HepG2 (cell line): ENCODE measurements at regions not wholly inside any gene's neighbourhood (a gene's known extent, or its start where the extent isn't known, plus 50 kb on each side); places are given as distances from the start of the nearest gene placed in this dataset.

Experiments used
- BHLHE40 ChIP-seq: IDR thresholded peaks from 2 replicates; pipeline ENCODE4 v1.6.1; 2011; ENCODE audit warnings: low read length, improper control_type of control experiment
- CBFB ChIP-seq: sonication (generic); formaldehyde crosslinking; IDR thresholded peaks from 2 replicates; pipeline ENCODE4 v1.4.0; 2020; ENCODE audit warnings: missing genetic modification reagents
- CEBPB ChIP-seq: IDR thresholded peaks from 2 replicates; pipeline ENCODE4 v1.6.1; 2011; ENCODE audit warnings: low read depth, low read length, improper control_type of control experiment, borderline replicate concordance
- KLF6 ChIP-seq: IDR thresholded peaks from 2 replicates; pipeline ENCODE4 v1.8.0; 2016; ENCODE audit warnings: missing biosample characterization, missing genetic modification reagents
- MED1 ChIP-seq: sonication (generic); formaldehyde crosslinking; IDR thresholded peaks from 2 replicates; pipeline ENCODE4 v1.4.0; 2020; ENCODE audit warnings: missing genetic modification reagents
- NR1H2 ChIP-seq: sonication (generic); formaldehyde crosslinking; IDR thresholded peaks from 2 replicates; pipeline ENCODE4 v1.8.1; 2022; ENCODE audit warnings: low read depth, missing genetic modification reagents, borderline replicate concordance
- RBM39 ChIP-seq: fragments of 200-400 bp; formaldehyde crosslinking; IDR thresholded peaks from one replicate; pipeline ENCODE4 v1.6.1; 2018; ENCODE audit warnings: antibody characterized with exemption, mild to moderate bottlenecking, low read depth, low read length; ENCODE audit not compliant: poor library complexity, severe bottlenecking
- SATB2 ChIP-seq: sonication (generic); formaldehyde crosslinking; IDR thresholded peaks from 2 replicates; pipeline ENCODE4 v1.5.0; 2020; ENCODE audit warnings: missing genetic modification reagents
- SIN3A ChIP-seq: IDR thresholded peaks from 2 replicates; pipeline ENCODE4 v1.6.1; 2011; ENCODE audit warnings: low read depth, mild to moderate bottlenecking, control low read depth, low read length, borderline replicate concordance
- SIN3B ChIP-seq: fragments of 150-350 bp; IDR thresholded peaks from 2 replicates; pipeline ENCODE4 v1.6.1; 2014; ENCODE audit warnings: low read length
- TF ChIP-seq, protein P1 (sequence below): sonication (generic); formaldehyde crosslinking; IDR thresholded peaks from 2 replicates; pipeline ENCODE4 v1.5.0; 2020; ENCODE audit warnings: mild to moderate bottlenecking, missing genetic modification reagents, moderate library complexity
- TF ChIP-seq, protein P2 (sequence below), 2 experiments: IDR thresholded peaks; 2 replicates each; pipeline ENCODE4 v1.6.1; 2011 to 2012; ENCODE audit warnings: low read length in 2 of 2, borderline replicate concordance in 1 of 2, low read depth in 1 of 2, mild to moderate bottlenecking in 1 of 2, moderate library complexity in 1 of 2

DNA sequence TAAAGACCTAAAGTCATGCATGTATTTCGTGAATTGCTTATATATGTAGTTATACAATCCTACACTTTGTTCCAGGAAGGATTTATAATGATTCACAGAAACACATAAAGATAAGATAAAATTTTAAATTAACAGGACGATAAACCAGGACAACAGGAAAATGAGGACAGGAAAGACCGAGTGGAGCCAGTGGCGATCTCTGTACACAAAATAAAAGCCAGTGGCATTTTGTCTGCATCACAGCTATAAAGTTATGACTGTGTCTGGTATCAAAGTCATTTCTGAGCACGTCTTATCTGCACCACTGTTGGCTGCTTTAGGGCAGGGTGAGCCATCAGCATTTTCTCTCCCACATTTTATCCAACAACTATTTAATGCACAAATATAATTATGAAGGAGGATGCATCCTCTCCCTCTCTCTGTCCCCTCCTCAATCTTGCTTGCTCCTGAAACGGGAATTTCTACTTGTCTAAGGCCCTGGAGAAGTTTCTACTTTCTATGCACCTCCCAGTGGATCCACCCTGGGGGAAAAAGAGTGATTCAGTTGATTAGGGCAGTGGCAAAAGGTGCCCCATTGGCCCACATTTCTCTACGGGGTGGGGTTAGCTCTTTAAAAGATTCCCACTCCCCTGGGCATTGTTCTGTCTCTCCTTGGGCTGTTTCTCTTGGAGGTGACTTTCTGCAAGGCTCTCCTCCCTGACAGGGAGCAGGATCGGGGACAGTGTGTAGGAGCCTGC is 159.4 kb upstream of the UBE2E1 start:
- TF ChIP-seq CBFB (CRISPR knock-in tag) (no peak), SATB2 (no peak), SIN3B (no peak), MED1 (CRISPR knock-in tag) (no peak), CEBPB (no peak), NR1H2 (no peak), BHLHE40 (no peak), RBM39 (no peak), SIN3A (no peak), KLF6 (CRISPR knock-in tag) (no peak)
- TF ChIP-seq, protein P1, sequence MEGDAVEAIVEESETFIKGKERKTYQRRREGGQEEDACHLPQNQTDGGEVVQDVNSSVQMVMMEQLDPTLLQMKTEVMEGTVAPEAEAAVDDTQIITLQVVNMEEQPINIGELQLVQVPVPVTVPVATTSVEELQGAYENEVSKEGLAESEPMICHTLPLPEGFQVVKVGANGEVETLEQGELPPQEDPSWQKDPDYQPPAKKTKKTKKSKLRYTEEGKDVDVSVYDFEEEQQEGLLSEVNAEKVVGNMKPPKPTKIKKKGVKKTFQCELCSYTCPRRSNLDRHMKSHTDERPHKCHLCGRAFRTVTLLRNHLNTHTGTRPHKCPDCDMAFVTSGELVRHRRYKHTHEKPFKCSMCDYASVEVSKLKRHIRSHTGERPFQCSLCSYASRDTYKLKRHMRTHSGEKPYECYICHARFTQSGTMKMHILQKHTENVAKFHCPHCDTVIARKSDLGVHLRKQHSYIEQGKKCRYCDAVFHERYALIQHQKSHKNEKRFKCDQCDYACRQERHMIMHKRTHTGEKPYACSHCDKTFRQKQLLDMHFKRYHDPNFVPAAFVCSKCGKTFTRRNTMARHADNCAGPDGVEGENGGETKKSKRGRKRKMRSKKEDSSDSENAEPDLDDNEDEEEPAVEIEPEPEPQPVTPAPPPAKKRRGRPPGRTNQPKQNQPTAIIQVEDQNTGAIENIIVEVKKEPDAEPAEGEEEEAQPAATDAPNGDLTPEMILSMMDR (CRISPR knock-in tag): no peak
- TF ChIP-seq, protein P2, sequence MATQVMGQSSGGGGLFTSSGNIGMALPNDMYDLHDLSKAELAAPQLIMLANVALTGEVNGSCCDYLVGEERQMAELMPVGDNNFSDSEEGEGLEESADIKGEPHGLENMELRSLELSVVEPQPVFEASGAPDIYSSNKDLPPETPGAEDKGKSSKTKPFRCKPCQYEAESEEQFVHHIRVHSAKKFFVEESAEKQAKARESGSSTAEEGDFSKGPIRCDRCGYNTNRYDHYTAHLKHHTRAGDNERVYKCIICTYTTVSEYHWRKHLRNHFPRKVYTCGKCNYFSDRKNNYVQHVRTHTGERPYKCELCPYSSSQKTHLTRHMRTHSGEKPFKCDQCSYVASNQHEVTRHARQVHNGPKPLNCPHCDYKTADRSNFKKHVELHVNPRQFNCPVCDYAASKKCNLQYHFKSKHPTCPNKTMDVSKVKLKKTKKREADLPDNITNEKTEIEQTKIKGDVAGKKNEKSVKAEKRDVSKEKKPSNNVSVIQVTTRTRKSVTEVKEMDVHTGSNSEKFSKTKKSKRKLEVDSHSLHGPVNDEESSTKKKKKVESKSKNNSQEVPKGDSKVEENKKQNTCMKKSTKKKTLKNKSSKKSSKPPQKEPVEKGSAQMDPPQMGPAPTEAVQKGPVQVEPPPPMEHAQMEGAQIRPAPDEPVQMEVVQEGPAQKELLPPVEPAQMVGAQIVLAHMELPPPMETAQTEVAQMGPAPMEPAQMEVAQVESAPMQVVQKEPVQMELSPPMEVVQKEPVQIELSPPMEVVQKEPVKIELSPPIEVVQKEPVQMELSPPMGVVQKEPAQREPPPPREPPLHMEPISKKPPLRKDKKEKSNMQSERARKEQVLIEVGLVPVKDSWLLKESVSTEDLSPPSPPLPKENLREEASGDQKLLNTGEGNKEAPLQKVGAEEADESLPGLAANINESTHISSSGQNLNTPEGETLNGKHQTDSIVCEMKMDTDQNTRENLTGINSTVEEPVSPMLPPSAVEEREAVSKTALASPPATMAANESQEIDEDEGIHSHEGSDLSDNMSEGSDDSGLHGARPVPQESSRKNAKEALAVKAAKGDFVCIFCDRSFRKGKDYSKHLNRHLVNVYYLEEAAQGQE (IDR thresholded peaks at IDR 0.05; ENCODE audit: borderline replicate concordance in 1 of 2, low read depth in 1 of 2, low read length in 2 of 2): no peak
